Muscle layer of colon (tissue), 2 donors: ENCODE measurements at regions not wholly inside any gene's neighbourhood (a gene's known extent, or its start where the extent isn't known, plus 50 kb on each side); places are given as distances from the start of the nearest gene placed in this dataset.

ENCODE experiments used
- H3K27ac ChIP-seq: one replicate; pipeline ENCODE4 v1.7.0; 2013; ENCODE audit warnings: low read depth, mild to moderate bottlenecking, low read length, moderate library complexity
- H3K27me3 ChIP-seq, 2 donors: one replicate each; pipeline ENCODE4 v1.7.0; 2013; ENCODE audit warnings: low read length in 2 of 2, mild to moderate bottlenecking in 2 of 2; ENCODE audit not compliant: insufficient read depth in 2 of 2, control insufficient read depth in 1 of 2
- H3K36me3 ChIP-seq: one replicate; pipeline ENCODE4 v1.7.0; 2013; ENCODE audit warnings: mild to moderate bottlenecking, low read length; ENCODE audit not compliant: insufficient read depth
- H3K4me1 ChIP-seq: one replicate; pipeline ENCODE4 v1.7.0; 2013; ENCODE audit warnings: mild to moderate bottlenecking, low read length; ENCODE audit not compliant: insufficient read depth
- H3K4me3 ChIP-seq, 2 donors: one replicate each; pipeline ENCODE4 v1.7.0; 2013; ENCODE audit warnings: low read length in 2 of 2, low read depth in 1 of 2, mild to moderate bottlenecking in 1 of 2, moderate library complexity in 1 of 2
- H3K9ac ChIP-seq: one replicate; pipeline ENCODE4 v1.7.0; 2013; ENCODE audit warnings: low read length
- H3K9me3 ChIP-seq: one replicate; pipeline ENCODE4 v1.7.0; 2013; ENCODE audit warnings: mild to moderate bottlenecking, low read length
- donor health status: abdominal sarcoma.
- donor health status: Adenocarcinoma of cecum.

GRCh38 chr15:31260646-31261265, 65.9 kb upstream of the KLF13 start:
- Histone ChIP-seq H3K36me3 (no peaks in the 10 kb centered on the region), H3K27ac (no peak overlapping the region), H3K9ac (no peak overlapping the region), H3K4me1 (peaks cover 12% of the 10 kb centered on the region), H3K4me3 (no peak overlapping the region), H3K27me3 (no peaks in the 10 kb centered on the region), H3K9me3 (no peaks in the 10 kb centered on the region)

GRCh38 chr15:31261266-31262142, 65.1 kb upstream of the KLF13 start:
- no peak overlapping the region for H3K27ac ChIP-seq
- H3K9me3 ChIP-seq: no peaks in the 10 kb centered on the region
- H3K9ac ChIP-seq: no peak overlapping the region
- H3K27me3 ChIP-seq: no peaks in the 10 kb centered on the region
- peaks cover 12% of the 10 kb centered on the region for H3K4me1 ChIP-seq
- no peaks in the 10 kb centered on the region for H3K36me3 ChIP-seq
- H3K4me3 ChIP-seq: no peak overlapping the region

- H3K27me3 ChIP-seq: no peaks in the 10 kb centered on the region
- H3K36me3 ChIP-seq: no peaks in the 10 kb centered on the region
- no peak overlapping the region for H3K4me3 ChIP-seq
- H3K4me1 ChIP-seq: peaks cover 12% of the 10 kb centered on the region
- H3K27ac ChIP-seq: no peak overlapping the region
- no peak overlapping the region for H3K9ac ChIP-seq
- no peaks in the 10 kb centered on the region for H3K9me3 ChIP-seq
Observed at GRCh38 chr15:31262143-31262530, 64.5 kb upstream of the KLF13 start.

- Histone ChIP-seq H3K4me3 (no peak overlapping the region), H3K9me3 (no peaks in the 10 kb centered on the region), H3K27ac (no peak overlapping the region), H3K36me3 (no peaks in the 10 kb centered on the region), H3K27me3 (no peaks in the 10 kb centered on the region), H3K4me1 (peaks cover 12% of the 10 kb centered on the region), H3K9ac (no peak overlapping the region)
Observed at GRCh38 chr15:31262901-31263671, 63.5 kb upstream of the KLF13 start.

- Histone ChIP-seq H3K4me1 (peaks cover 12% of the 10 kb centered on the region), H3K4me3 (no peak overlapping the region), H3K27ac (no peak overlapping the region), H3K36me3 (no peaks in the 10 kb centered on the region), H3K9me3 (no peaks in the 10 kb centered on the region), H3K9ac (no peak overlapping the region), H3K27me3 (no peaks in the 10 kb centered on the region)
Observed at GRCh38 chr15:31263751-31264558, 62.7 kb upstream of the KLF13 start.

GRCh38 chr15:31264559-31265089, 62.0 kb upstream of the KLF13 start:
- H3K4me1 ChIP-seq: peaks cover 12% of the 10 kb centered on the region
- H3K4me3 ChIP-seq: no peak overlapping the region
- no peaks in the 10 kb centered on the region for H3K36me3 ChIP-seq
- no peaks in the 10 kb centered on the region for H3K27me3 ChIP-seq
- H3K9ac ChIP-seq: no peak overlapping the region
- H3K27ac ChIP-seq: no peak overlapping the region
- no peaks in the 10 kb centered on the region for H3K9me3 ChIP-seq

GRCh38 chr15:31265090-31265870, 61.4 kb upstream of the KLF13 start:
- H3K27ac ChIP-seq: no peak overlapping the region
- peaks cover 12% of the 10 kb centered on the region for H3K4me1 ChIP-seq
- no peaks in the 10 kb centered on the region for H3K27me3 ChIP-seq
- no peaks in the 10 kb centered on the region for H3K36me3 ChIP-seq
- no peak overlapping the region for H3K4me3 ChIP-seq
- no peak overlapping the region for H3K9ac ChIP-seq
- no peaks in the 10 kb centered on the region for H3K9me3 ChIP-seq

- H3K4me3 ChIP-seq: no peak overlapping the region
- H3K9ac ChIP-seq: no peak overlapping the region
- H3K4me1 ChIP-seq: peaks cover 12% of the 10 kb centered on the region
- no peaks in the 10 kb centered on the region for H3K27me3 ChIP-seq
- H3K9me3 ChIP-seq: no peaks in the 10 kb centered on the region
- no peaks in the 10 kb centered on the region for H3K36me3 ChIP-seq
- no peak overlapping the region for H3K27ac ChIP-seq
Observed at GRCh38 chr15:31265871-31266711, 60.5 kb upstream of the KLF13 start.

- peaks cover 12% of the 10 kb centered on the region for H3K4me1 ChIP-seq
Observed at GRCh38 chr15:31266712-31267111, 59.9 kb upstream of the KLF13 start.

More at GRCh38 chr15:31266712-31267111, 59.9 kb upstream of the KLF13 start:
- H3K4me3 ChIP-seq: no peak overlapping the region
- H3K9ac ChIP-seq: no peak overlapping the region
- no peaks in the 10 kb centered on the region for H3K36me3 ChIP-seq
- no peak overlapping the region for H3K27ac ChIP-seq
- H3K27me3 ChIP-seq: no peaks in the 10 kb centered on the region
- H3K9me3 ChIP-seq: no peaks in the 10 kb centered on the region
